WERI-Rb-1 (cell line): ENCODE measurements at regions not wholly inside any gene's neighbourhood (a gene's known extent, or its start where the extent isn't known, plus 50 kb on each side); places are given as distances from the start of the nearest gene placed in this dataset.

Source experiments
- DNase-seq: peaks from one replicate; pipeline ENCODE4 v3.0.0-alpha.2; 2020
- H3K27ac ChIP-seq: fragments of 250-450 bp; sonication (Bioruptor Pico); 2 replicates; pipeline ENCODE4 v1.5.1; 2020; ENCODE audit warnings: mild to moderate bottlenecking, moderate library complexity
- H3K27me3 ChIP-seq: fragments of 250-450 bp; sonication (Bioruptor Pico); 2 replicates; pipeline ENCODE4 v1.5.1; 2021; ENCODE audit warnings: mild to moderate bottlenecking, low read depth, moderate library complexity; ENCODE audit not compliant: insufficient read depth, severe bottlenecking
- H3K36me3 ChIP-seq: fragments of 250-450 bp; sonication (Bioruptor Pico); 2 replicates; pipeline ENCODE4 v1.5.1; 2020; ENCODE audit warnings: mild to moderate bottlenecking, moderate library complexity
- H3K4me3 ChIP-seq: 2 replicates; pipeline ENCODE4 v1.5.1; 2011; ENCODE audit warnings: low read depth, mild to moderate bottlenecking, control low read depth, low read length
- H3K9me3 ChIP-seq: fragments of 250-450 bp; sonication (Bioruptor Pico); 2 replicates; pipeline ENCODE4 v1.5.1; 2021; ENCODE audit warnings: mild to moderate bottlenecking, moderate library complexity; ENCODE audit not compliant: severe bottlenecking
- TF ChIP-seq, protein P1 (sequence below): IDR thresholded peaks from 2 replicates; pipeline ENCODE4 v1.5.1; 2011; ENCODE audit warnings: low read depth, mild to moderate bottlenecking, control low read depth, inconsistent platforms, low read length

DNA sequence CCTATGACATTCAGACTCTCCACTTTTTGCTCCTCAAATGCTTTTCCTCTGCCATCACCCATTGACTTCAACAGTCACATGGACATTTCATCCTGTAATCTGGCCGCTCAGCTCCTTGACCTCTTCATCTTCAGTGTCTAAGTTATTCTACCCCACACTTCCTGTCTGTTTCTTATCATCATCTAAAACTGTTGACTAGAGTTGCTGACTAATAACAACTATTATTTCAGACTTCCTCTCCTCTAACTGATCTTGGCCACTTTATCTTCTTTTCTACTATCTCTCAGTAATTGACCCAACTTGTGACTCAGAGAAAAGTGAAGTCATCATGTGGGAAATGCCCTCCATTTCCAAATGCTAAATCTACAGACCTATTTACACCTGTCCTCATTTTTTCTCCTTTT is 254.7 kb upstream of the TRPC7 start:
- H3K27ac ChIP-seq: no peak overlapping the region
- H3K27me3 ChIP-seq: no peaks in the 10 kb centered on the region
- no peaks in the 10 kb centered on the region for H3K9me3 ChIP-seq
- H3K4me3 ChIP-seq: no peak overlapping the region
- no peak for DNase-seq
- TF ChIP-seq, protein P1, sequence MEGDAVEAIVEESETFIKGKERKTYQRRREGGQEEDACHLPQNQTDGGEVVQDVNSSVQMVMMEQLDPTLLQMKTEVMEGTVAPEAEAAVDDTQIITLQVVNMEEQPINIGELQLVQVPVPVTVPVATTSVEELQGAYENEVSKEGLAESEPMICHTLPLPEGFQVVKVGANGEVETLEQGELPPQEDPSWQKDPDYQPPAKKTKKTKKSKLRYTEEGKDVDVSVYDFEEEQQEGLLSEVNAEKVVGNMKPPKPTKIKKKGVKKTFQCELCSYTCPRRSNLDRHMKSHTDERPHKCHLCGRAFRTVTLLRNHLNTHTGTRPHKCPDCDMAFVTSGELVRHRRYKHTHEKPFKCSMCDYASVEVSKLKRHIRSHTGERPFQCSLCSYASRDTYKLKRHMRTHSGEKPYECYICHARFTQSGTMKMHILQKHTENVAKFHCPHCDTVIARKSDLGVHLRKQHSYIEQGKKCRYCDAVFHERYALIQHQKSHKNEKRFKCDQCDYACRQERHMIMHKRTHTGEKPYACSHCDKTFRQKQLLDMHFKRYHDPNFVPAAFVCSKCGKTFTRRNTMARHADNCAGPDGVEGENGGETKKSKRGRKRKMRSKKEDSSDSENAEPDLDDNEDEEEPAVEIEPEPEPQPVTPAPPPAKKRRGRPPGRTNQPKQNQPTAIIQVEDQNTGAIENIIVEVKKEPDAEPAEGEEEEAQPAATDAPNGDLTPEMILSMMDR: no peak
- no peaks in the 10 kb centered on the region for H3K36me3 ChIP-seq

GRCh38 chr5:136619556-136619955 is 254.2 kb upstream of the TRPC7 start:
- Histone ChIP-seq H3K4me3 (no peak overlapping the region), H3K36me3 (no peaks in the 10 kb centered on the region), H3K9me3 (no peaks in the 10 kb centered on the region), H3K27me3 (no peaks in the 10 kb centered on the region), H3K27ac (no peak overlapping the region)
- TF ChIP-seq, protein P1: no peak
- DNase-seq: no peak

- no peaks in the 10 kb centered on the region for H3K27me3 ChIP-seq
- H3K4me3 ChIP-seq: no peak overlapping the region
- H3K9me3 ChIP-seq: no peaks in the 10 kb centered on the region
- H3K27ac ChIP-seq: no peak overlapping the region
- TF ChIP-seq, protein P1: no peak
- no peak for DNase-seq
- no peaks in the 10 kb centered on the region for H3K36me3 ChIP-seq
These were observed 250.1 kb upstream of the TRPC7 start for GRCh38 chr5:136615251-136616119.

- H3K9me3 ChIP-seq: no peaks in the 10 kb centered on the region
- no peak overlapping the region for H3K4me3 ChIP-seq
- no peaks in the 10 kb centered on the region for H3K27me3 ChIP-seq
- TF ChIP-seq, protein P1: no peak
- DNase-seq: no peak
- H3K36me3 ChIP-seq: no peaks in the 10 kb centered on the region
- H3K27ac ChIP-seq: no peak overlapping the region
These were observed 247.9 kb upstream of the TRPC7 start for GRCh38 chr5:136613230-136613629.

DNA sequence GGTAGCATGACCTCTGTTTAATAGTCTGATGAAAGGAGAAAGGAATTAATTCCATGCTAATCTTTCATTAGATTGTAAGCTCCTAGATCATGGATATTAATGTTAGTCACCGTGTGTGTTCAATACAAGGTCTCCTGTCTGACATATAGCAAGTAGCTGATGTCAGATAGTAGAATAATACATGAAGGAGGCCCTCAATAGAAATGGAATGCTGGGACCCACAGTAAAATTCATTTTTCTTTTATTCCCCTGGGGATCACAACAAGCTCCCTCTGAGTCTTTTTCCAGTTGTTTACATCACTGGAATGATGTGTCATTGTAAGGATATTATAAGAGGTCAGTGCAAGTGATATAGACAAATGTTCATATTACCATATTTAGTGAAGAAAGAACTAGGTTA is 240.3 kb upstream of the TRPC7 start:
- DNase-seq: no peak
- peaks cover 10% of the 10 kb centered on the region for H3K9me3 ChIP-seq

More for the DNA sequence above, 240.3 kb upstream of the TRPC7 start:
- H3K4me3 ChIP-seq: no peak overlapping the region
- no peak overlapping the region for H3K27ac ChIP-seq
- no peaks in the 10 kb centered on the region for H3K27me3 ChIP-seq
- H3K36me3 ChIP-seq: no peaks in the 10 kb centered on the region
- TF ChIP-seq, protein P1: no peak
